Fibroblast of mammary gland (primary cell): ENCODE measurements at regions not wholly inside any gene's neighbourhood (a gene's known extent, or its start where the extent isn't known, plus 50 kb on each side); places are given as distances from the start of the nearest gene placed in this dataset.

Source experiments
- DNase-seq: peaks from one replicate; pipeline ENCODE4 v3.0.0-alpha.2; 2010; ENCODE audit warnings: low read depth
- H3K4me3 ChIP-seq: 2 replicates; pipeline ENCODE4 v1.5.1; 2011; ENCODE audit warnings: low read depth, mild to moderate bottlenecking, low read length, moderate library complexity; ENCODE audit not compliant: control insufficient read depth
- CTCF ChIP-seq: conservative IDR thresholded peaks from 2 replicates; pipeline ENCODE4 v1.5.1; 2011; ENCODE audit warnings: low read depth, low read length, inconsistent platforms; ENCODE audit not compliant: control insufficient read depth, insufficient read depth

- no peak for DNase-seq
- no peak overlapping the region for H3K4me3 ChIP-seq
- no peak for TF ChIP-seq CTCF
These were observed 166.8 kb downstream of the SOX9 start for GRCh38 chr17:72287586-72287985.

GRCh38 chr17:72294487-72294893, 173.7 kb downstream of the SOX9 start:
- H3K4me3 ChIP-seq = no peak overlapping the region
- no peak for DNase-seq
- no peak for TF ChIP-seq CTCF

GRCh38 chr17:72295916-72296315, 175.1 kb downstream of the SOX9 start:
- H3K4me3 ChIP-seq = no peak overlapping the region
- no peak for DNase-seq

GRCh38 chr17:72296456-72296855, 175.6 kb downstream of the SOX9 start:
- no peak for TF ChIP-seq CTCF
- no peak overlapping the region for H3K4me3 ChIP-seq
- peak; percentile 25 for DNase-seq

More at GRCh38 chr17:72295916-72296315, 175.1 kb downstream of the SOX9 start:
- no peak for TF ChIP-seq CTCF

- H3K4me3 ChIP-seq = no peak overlapping the region
- peak; percentile 79 for DNase-seq
- TF ChIP-seq CTCF = no peak
These were observed 176.7 kb downstream of the SOX9 start for GRCh38 chr17:72297326-72298115.

- DNase-seq = no peak
- no peak for TF ChIP-seq CTCF
- H3K4me3 ChIP-seq = no peak overlapping the region
These were observed 178.3 kb downstream of the SOX9 start for GRCh38 chr17:72299100-72299499.
